Muscle of leg (tissue), 3 donors: ENCODE measurements at regions not wholly inside any gene's neighbourhood (a gene's known extent, or its start where the extent isn't known, plus 50 kb on each side); places are given as distances from the start of the nearest gene placed in this dataset.

Experiments
- DNase-seq: peaks from one replicate; pipeline ENCODE4 v3.0.0; 2013
- H3K27ac ChIP-seq: one replicate; pipeline ENCODE4 v1.5.1; 2013; ENCODE audit warnings: mild to moderate bottlenecking, low read length, control low read depth
- H3K27me3 ChIP-seq: one replicate; pipeline ENCODE4 v1.6.1; 2013; ENCODE audit warnings: low read length; ENCODE audit not compliant: control insufficient read depth, insufficient read depth
- H3K36me3 ChIP-seq: one replicate; pipeline ENCODE4 v1.6.1; 2013; ENCODE audit warnings: low read length; ENCODE audit not compliant: control insufficient read depth, insufficient read depth
- H3K4me1 ChIP-seq: one replicate; pipeline ENCODE4 v1.6.1; 2013; ENCODE audit warnings: low read length; ENCODE audit not compliant: control insufficient read depth, insufficient read depth
- H3K4me3 ChIP-seq: one replicate; pipeline ENCODE4 v1.5.1; 2013; ENCODE audit warnings: low read length, control low read depth
- H3K9me3 ChIP-seq: replicated peaks from 2 replicates; pipeline ENCODE4 v1.6.1; 2013; ENCODE audit warnings: low read depth, low read length; ENCODE audit not compliant: control insufficient read depth
- WGBS: methylation state at CpG from one replicate; pipeline ENCODE4 v1.1.5; 2013; ENCODE audit warnings: missing lambda C conversion rate; ENCODE audit not compliant: insufficient coverage; 5-methylcytosine and 5-hydroxymethylcytosine counted together

DNA sequence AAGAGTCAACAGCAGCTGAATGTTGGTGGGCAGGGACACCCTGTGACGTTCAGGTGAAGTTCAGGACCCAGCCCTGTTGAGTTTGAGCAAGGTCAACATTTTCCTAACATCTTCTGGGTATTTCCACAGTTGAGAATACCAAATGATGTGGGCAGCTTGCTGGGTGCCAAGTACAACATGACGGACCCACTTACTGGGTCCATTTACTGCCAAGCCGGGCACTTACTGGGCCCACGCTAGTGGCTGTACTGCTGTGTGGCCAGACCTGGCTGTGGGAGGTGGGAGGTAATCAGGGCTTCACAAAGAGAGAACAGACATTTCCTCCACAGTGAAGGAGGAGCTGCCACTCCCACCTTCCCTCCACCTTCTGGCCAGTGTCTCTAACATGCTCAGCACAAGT lies 99.2 kb downstream of the PSMG1 start:
- H3K36me3 ChIP-seq = no peaks in the 10 kb centered on the region
- no peak overlapping the region for H3K27ac ChIP-seq
- peaks cover 22% of the 10 kb centered on the region for H3K4me1 ChIP-seq
- WGBS = 81% methylated on average over 4 of the region's 4 CpGs
- H3K9me3 ChIP-seq = no peaks in the 10 kb centered on the region
- H3K27me3 ChIP-seq = peaks cover 4% of the 10 kb centered on the region
- no peak for DNase-seq
- H3K4me3 ChIP-seq = no peak overlapping the region

DNA sequence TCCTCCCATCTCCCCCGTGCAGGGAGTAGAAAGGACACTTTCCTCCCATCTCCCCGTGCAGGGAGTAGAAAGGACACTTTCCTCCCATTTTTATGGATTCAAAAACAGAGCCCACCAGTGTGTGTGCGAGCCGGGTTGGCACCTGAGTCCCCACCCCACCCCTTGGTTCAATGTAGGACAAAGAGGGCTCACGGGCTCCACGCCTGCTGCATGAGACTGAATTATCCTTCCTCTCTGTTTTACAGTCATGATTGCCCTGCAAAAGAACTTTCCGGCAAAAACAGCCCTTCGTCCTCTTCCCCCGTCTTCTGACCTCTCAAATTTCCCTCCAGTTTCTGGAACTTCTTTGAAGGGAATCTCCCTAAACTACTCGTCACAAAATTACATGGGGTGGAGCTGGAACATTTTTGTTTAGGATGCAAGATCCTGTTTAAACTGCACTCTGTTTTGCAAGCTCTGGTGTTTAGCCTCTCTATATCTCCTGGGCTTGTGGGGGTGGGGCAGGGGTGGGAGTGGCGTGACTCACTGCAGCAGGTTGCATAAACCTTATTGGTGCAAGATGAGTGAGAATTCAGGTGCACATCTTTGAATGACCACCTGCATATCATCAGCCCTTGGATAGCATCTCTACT lies 99.8 kb downstream of the PSMG1 start:
- Histone ChIP-seq H3K4me1 (peaks cover 20% of the 10 kb centered on the region), H3K36me3 (no peaks in the 10 kb centered on the region), H3K27me3 (peaks cover 4% of the 10 kb centered on the region), H3K4me3 (no peak overlapping the region), H3K27ac (no peak overlapping the region), H3K9me3 (no peaks in the 10 kb centered on the region)
- DNase-seq = peak; percentile 75
- 43% methylated on average over 8 of the region's 11 CpGs for WGBS

DNA sequence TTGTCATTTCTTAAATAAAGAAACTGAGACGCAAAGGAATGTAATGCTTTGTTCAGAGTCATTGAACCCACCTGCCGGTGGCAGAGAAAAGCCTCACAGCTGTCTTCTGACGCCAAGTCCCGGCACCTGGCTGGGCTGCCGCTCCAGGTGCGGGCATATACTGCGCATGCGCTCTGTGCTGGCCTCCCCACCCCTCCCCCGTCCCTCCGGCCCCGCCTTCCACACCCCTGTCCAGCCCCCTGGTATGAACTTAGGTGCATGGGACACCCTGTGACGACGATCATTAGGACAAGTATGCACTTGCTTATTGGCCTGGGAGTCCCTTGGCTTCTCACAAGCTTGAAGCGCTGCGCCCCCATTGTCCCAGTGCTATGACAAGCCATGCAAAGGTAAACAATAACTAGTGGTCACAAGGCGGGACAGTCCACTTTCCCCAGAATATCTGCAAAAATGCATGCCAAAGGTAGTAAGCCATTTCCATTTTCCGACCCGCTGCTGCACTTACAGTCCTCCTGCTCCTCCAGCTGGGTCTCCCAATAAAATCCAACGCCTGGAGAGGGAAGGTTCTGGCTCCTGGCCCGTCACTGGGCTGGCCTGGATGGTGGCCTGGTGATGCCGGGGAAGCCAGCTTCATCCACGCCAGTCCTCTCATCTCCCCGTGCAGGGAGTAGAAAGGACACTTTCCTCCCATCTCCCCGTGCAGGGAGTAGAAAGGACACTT lies 100.4 kb downstream of the PSMG1 start:
- Histone ChIP-seq H3K4me3 (no peak overlapping the region), H3K9me3 (no peaks in the 10 kb centered on the region), H3K27me3 (peaks cover 4% of the 10 kb centered on the region), H3K36me3 (no peaks in the 10 kb centered on the region), H3K4me1 (peaks cover 17% of the 10 kb centered on the region), H3K27ac (no peak overlapping the region)
- peak; percentile 43 for DNase-seq
- 49% methylated on average over 14 of the region's 24 CpGs for WGBS

DNA sequence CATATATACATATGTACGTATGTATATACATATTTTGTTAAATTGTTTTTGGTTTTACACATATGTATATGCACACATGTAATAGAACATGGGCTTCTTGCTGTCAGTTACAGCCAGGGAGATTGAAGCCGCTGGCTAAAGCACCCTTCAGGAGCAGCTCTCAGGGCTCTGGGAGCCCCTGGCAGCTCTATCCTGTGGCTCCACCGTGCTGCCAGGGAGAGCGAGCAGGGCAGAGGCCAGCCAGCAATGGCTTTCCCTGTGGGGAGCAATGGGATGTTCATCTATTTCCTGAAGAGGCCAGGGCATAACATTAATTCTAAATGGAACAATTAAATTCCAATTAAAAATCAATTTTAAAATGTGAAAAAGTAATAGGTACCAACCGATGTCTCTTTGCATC lies 102.9 kb downstream of the PSMG1 start:
- no peak overlapping the region for H3K27ac ChIP-seq
- 80% methylated on average over 2 of the region's 5 CpGs for WGBS
- no peaks in the 10 kb centered on the region for H3K9me3 ChIP-seq
- DNase-seq = no peak
- H3K4me1 ChIP-seq = peaks cover 7% of the 10 kb centered on the region
- H3K27me3 ChIP-seq = peaks cover 4% of the 10 kb centered on the region
- no peak overlapping the region for H3K4me3 ChIP-seq
- H3K36me3 ChIP-seq = no peaks in the 10 kb centered on the region

DNA sequence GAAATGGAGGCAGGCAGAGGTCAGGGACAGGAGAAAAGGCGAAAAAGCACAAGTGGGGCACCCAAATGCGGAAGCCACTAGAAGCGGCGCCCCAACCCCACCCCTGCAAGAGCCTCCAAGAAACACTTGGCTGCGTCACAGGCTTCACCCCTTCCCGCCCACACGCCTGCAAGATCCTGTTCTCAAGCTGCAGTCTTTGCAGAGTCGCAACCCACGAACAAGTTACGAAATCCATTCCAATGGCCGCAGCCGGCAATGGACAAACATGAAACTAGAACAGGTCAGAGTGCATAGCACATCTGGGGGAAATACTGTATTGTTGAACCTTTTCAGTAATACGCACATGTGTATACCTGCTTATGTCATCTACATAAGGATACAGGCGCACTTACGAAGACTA lies 103.6 kb downstream of the PSMG1 start:
- 43% methylated on average over 13 of the region's 15 CpGs for WGBS
- peaks cover 7% of the 10 kb centered on the region for H3K4me1 ChIP-seq
- DNase-seq = peak; percentile 70
- no peak overlapping the region for H3K4me3 ChIP-seq
- peaks cover 4% of the 10 kb centered on the region for H3K27me3 ChIP-seq
- no peak overlapping the region for H3K27ac ChIP-seq
- no peaks in the 10 kb centered on the region for H3K36me3 ChIP-seq
- H3K9me3 ChIP-seq = no peaks in the 10 kb centered on the region

DNA sequence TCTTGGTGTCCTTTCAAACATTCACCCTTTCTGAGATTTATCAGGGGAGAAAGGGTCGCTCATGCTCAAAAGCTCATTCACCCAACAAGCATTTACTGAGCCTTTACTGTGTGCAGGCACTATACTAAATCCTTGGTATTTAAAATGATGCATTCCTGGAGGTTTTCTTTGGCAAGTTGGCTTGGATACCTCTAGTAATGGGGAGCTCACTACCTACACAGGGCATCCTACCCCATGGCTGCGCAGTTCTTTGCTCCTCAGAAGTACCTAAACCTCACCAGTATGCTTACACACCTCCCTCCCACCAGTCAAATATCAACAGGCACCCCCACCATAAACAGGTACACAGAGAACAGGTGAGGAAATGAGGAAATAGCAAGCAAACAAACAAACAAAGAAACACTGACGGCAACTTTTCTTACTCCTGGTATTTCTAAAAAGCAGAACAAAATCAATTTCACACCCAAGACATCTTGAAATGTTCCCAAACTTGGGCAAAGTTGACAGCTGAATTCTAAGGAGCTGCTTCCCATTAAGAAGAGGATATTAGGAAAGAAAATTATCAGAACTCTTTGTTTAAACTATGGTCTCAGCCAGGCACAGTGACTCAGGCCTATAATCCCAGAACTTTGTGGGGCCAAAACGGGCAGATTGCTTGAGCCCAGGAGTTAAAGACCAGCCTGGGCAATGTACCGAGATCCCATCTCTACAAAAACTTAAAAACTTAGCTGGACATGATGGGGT lies 104.8 kb downstream of the PSMG1 start:
- peaks cover 4% of the 10 kb centered on the region for H3K27me3 ChIP-seq
- no peak overlapping the region for H3K27ac ChIP-seq
- H3K4me3 ChIP-seq = no peak overlapping the region
- no peak for DNase-seq
- peaks cover 12% of the 10 kb centered on the region for H3K4me1 ChIP-seq
- no peaks in the 10 kb centered on the region for H3K9me3 ChIP-seq
- no peaks in the 10 kb centered on the region for H3K36me3 ChIP-seq
- 100% methylated on average over 1 of the region's 5 CpGs for WGBS

DNA sequence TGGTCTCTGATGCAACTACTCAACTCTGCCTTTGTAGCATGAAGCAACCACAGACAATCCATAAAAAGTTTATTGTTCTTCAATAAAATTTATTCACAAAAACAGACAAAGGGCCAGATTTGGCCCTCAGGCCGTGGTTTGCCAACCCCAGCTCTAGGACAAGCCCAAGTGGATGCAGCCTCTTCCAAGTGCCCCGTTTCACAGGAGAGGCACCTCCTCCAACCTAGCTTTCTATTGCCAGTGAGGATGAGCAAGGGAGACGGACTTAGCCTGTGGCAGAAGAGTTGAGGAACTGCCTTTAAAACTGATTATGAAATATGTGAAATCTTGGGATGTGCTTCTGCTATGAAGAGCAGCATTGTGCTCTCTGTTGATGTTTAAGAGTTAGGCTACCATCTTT lies 105.4 kb downstream of the PSMG1 start:
- H3K4me3 ChIP-seq = no peak overlapping the region
- H3K27me3 ChIP-seq = peaks cover 3% of the 10 kb centered on the region
- no peaks in the 10 kb centered on the region for H3K36me3 ChIP-seq
- no peak for DNase-seq
- H3K27ac ChIP-seq = no peak overlapping the region
- no peaks in the 10 kb centered on the region for H3K9me3 ChIP-seq
- peaks cover 8% of the 10 kb centered on the region for H3K4me1 ChIP-seq
- WGBS = 20% methylated on average over 1 of the region's 3 CpGs

DNA sequence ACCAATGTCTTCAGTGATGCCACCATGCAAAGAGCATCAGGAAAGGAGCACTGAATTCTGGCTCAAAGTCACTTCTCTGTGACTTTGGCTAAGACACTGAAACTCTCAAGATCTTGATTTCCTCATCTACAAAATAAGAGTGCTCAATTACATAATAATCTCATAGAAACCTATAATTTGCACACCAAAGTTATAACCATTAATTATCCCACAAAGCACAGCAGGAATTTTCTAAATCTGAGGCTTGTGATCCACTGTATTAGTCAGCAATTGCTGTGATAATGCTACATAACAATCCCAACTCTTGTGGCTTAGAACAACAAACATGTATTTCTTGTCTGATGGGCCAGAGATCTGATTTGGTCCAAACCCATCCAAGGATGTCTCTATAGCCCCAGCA lies 108.7 kb downstream of the PSMG1 start:
- H3K27ac ChIP-seq = no peak overlapping the region
- no peaks in the 10 kb centered on the region for H3K36me3 ChIP-seq
- H3K27me3 ChIP-seq = no peaks in the 10 kb centered on the region
- DNase-seq = no peak
- H3K4me3 ChIP-seq = no peak overlapping the region
- H3K4me1 ChIP-seq = peaks cover 7% of the 10 kb centered on the region
- no peaks in the 10 kb centered on the region for H3K9me3 ChIP-seq

DNA sequence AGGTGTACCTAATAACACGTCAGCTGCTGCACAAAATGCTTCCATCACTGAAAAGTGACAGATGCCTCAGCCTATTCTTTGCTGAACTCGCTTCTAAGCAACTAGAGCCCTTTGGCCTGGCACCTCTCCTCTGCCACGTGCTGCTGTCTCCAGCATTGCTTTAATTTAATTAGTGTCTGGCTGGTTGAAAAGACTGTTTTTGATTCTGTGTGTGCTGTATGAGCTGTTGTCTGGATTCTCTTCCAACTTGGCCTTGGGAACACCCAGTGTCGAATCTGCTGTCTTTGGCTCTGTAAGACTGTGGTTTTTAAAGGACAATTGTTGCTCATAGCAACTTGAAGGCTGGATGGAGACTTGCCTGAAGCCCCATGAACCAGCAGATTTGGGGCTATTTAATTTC lies 109.5 kb downstream of the PSMG1 start:
- Histone ChIP-seq H3K36me3 (no peaks in the 10 kb centered on the region), H3K27ac (no peak overlapping the region), H3K4me1 (peaks cover 7% of the 10 kb centered on the region), H3K4me3 (no peak overlapping the region), H3K27me3 (no peaks in the 10 kb centered on the region), H3K9me3 (no peaks in the 10 kb centered on the region)
- WGBS = 51% methylated on average over 3 of the region's 4 CpGs
- peak; percentile 78 for DNase-seq

DNA sequence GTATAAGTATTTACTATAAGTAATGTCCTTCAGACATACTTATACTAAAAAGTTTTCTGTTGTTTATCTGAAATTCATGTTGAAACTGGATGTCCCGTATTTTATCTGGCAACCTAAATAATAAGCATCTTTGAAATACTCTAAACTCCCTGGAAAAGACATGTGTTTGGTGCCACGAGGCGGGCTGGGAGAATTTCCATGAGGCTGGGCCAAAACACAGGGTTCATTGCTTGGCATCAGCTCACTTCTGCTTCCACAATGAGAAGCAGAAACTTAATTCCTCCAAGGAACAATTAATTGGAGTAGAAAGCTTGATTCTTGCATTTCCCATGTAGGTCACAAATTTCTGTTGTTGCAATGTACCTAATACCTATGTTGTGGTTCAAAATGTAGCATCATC lies 110.2 kb downstream of the PSMG1 start:
- H3K36me3 ChIP-seq = no peaks in the 10 kb centered on the region
- WGBS = 50% methylated on average over 2 of the region's 3 CpGs
- no peak overlapping the region for H3K27ac ChIP-seq
- peaks cover 7% of the 10 kb centered on the region for H3K4me1 ChIP-seq
- DNase-seq = peak; percentile 67
- no peak overlapping the region for H3K4me3 ChIP-seq
- no peaks in the 10 kb centered on the region for H3K27me3 ChIP-seq
- H3K9me3 ChIP-seq = no peaks in the 10 kb centered on the region
